ENCODE measurements at regions not wholly inside any gene's neighbourhood (a gene's known extent, or its start where the extent isn't known, plus 50 kb on each side); places are given as distances from the start of the nearest gene placed in this dataset.

- TF ChIP-seq POLR2AphosphoS5 (IDR thresholded peaks at IDR 0.05; ENCODE audit: borderline replicate concordance, low read depth, low read length), result no peak
- TF ChIP-seq EZH2 (IDR thresholded peaks at IDR 0.05), result no peak
- no peak for TF ChIP-seq FOXP2 (optimal IDR thresholded peaks at IDR 0.05; ENCODE audit: control extremely low read depth, extremely low read length, insufficient read depth)
- no peak overlapping the region for H3K27ac ChIP-seq
- DNase-seq (ENCODE audit: low read depth, low spot score), result no peak
- H3K4me3 ChIP-seq, result no peak overlapping the region
- no peaks in the 10 kb centered on the region for H3K9me3 ChIP-seq (ENCODE audit: low read depth, low read length)
- no peak overlapping the region for H3K9ac ChIP-seq (ENCODE audit: insufficient read length)
- H3K36me3 ChIP-seq (ENCODE audit: insufficient read depth, low read length), result no peaks in the 10 kb centered on the region
These were observed 167.4 kb downstream of the TEX36 start for GRCh38 chr10:125515571-125515970.

GRCh38 chr10:125514206-125515162, 168.5 kb downstream of the TEX36 start:
- no peak for TF ChIP-seq EZH2 (IDR thresholded peaks at IDR 0.05)
- TF ChIP-seq FOXP2 (optimal IDR thresholded peaks at IDR 0.05; ENCODE audit: control extremely low read depth, extremely low read length, insufficient read depth), result no peak
- no peak for TF ChIP-seq POLR2AphosphoS5 (IDR thresholded peaks at IDR 0.05; ENCODE audit: borderline replicate concordance, low read depth, low read length)
- Histone ChIP-seq H3K36me3 (ENCODE audit: insufficient read depth, low read length) (no peaks in the 10 kb centered on the region), H3K9ac (ENCODE audit: insufficient read length) (no peak overlapping the region), H3K27ac (no peak overlapping the region), H3K4me3 (no peak overlapping the region), H3K9me3 (ENCODE audit: low read depth, low read length) (no peaks in the 10 kb centered on the region)
- DNase-seq (ENCODE audit: low read depth, low spot score), result no peak

- Histone ChIP-seq H3K27ac (no peak overlapping the region), H3K9me3 (ENCODE audit: low read depth, low read length) (no peaks in the 10 kb centered on the region), H3K36me3 (ENCODE audit: insufficient read depth, low read length) (no peaks in the 10 kb centered on the region), H3K4me3 (no peak overlapping the region), H3K9ac (ENCODE audit: insufficient read length) (no peak overlapping the region)
- DNase-seq (ENCODE audit: low read depth, low spot score), result no peak
- TF ChIP-seq FOXP2 (optimal IDR thresholded peaks at IDR 0.05; ENCODE audit: control extremely low read depth, extremely low read length, insufficient read depth) (no peak), POLR2AphosphoS5 (IDR thresholded peaks at IDR 0.05; ENCODE audit: borderline replicate concordance, low read depth, low read length) (no peak), EZH2 (IDR thresholded peaks at IDR 0.05) (no peak)
These were observed 169.4 kb downstream of the TEX36 start for GRCh38 chr10:125513429-125514182.

GRCh38 chr10:125510998-125511397, 172.0 kb downstream of the TEX36 start:
- Histone ChIP-seq H3K27ac (no peak overlapping the region), H3K4me3 (no peak overlapping the region), H3K36me3 (ENCODE audit: insufficient read depth, low read length) (no peaks in the 10 kb centered on the region), H3K9me3 (ENCODE audit: low read depth, low read length) (no peaks in the 10 kb centered on the region), H3K9ac (ENCODE audit: insufficient read length) (no peak overlapping the region)
- TF ChIP-seq FOXP2 (optimal IDR thresholded peaks at IDR 0.05; ENCODE audit: control extremely low read depth, extremely low read length, insufficient read depth) (no peak), POLR2AphosphoS5 (IDR thresholded peaks at IDR 0.05; ENCODE audit: borderline replicate concordance, low read depth, low read length) (no peak), EZH2 (IDR thresholded peaks at IDR 0.05) (no peak)
- DNase-seq (ENCODE audit: low read depth, low spot score), result no peak

GRCh38 chr10:125505648-125506047, 177.3 kb downstream of the TEX36 start:
- TF ChIP-seq FOXP2 (optimal IDR thresholded peaks at IDR 0.05; ENCODE audit: control extremely low read depth, extremely low read length, insufficient read depth) (no peak), EZH2 (IDR thresholded peaks at IDR 0.05) (no peak)
- Histone ChIP-seq H3K9ac (ENCODE audit: insufficient read length) (no peak overlapping the region), H3K4me3 (no peak overlapping the region), H3K9me3 (ENCODE audit: low read depth, low read length) (no peaks in the 10 kb centered on the region), H3K27ac (no peak overlapping the region), H3K36me3 (ENCODE audit: insufficient read depth, low read length) (no peaks in the 10 kb centered on the region)
- DNase-seq (ENCODE audit: low read depth, low spot score), result no peak

- no peak overlapping the region for H3K9ac ChIP-seq (ENCODE audit: insufficient read length)
- H3K4me3 ChIP-seq, result no peak overlapping the region
- no peak for DNase-seq (ENCODE audit: low read depth, low spot score)
- H3K9me3 ChIP-seq (ENCODE audit: low read depth, low read length), result no peaks in the 10 kb centered on the region
- H3K27ac ChIP-seq, result no peak overlapping the region
- H3K36me3 ChIP-seq (ENCODE audit: insufficient read depth, low read length), result no peaks in the 10 kb centered on the region
- TF ChIP-seq FOXP2 (optimal IDR thresholded peaks at IDR 0.05; ENCODE audit: control extremely low read depth, extremely low read length, insufficient read depth) (no peak), EZH2 (IDR thresholded peaks at IDR 0.05) (no peak), POLR2AphosphoS5 (IDR thresholded peaks at IDR 0.05; ENCODE audit: borderline replicate concordance, low read depth, low read length) (no peak)
These were observed 180.7 kb downstream of the TEX36 start for GRCh38 chr10:125502276-125502675.

- TF ChIP-seq POLR2AphosphoS5 (IDR thresholded peaks at IDR 0.05; ENCODE audit: borderline replicate concordance, low read depth, low read length), result no peak
- TF ChIP-seq EZH2 (IDR thresholded peaks at IDR 0.05), result no peak
- TF ChIP-seq FOXP2 (optimal IDR thresholded peaks at IDR 0.05; ENCODE audit: control extremely low read depth, extremely low read length, insufficient read depth), result no peak
- Histone ChIP-seq H3K4me3 (no peak overlapping the region), H3K9me3 (ENCODE audit: low read depth, low read length) (no peaks in the 10 kb centered on the region), H3K36me3 (ENCODE audit: insufficient read depth, low read length) (no peaks in the 10 kb centered on the region), H3K9ac (ENCODE audit: insufficient read length) (no peak overlapping the region), H3K27ac (no peak overlapping the region)
- no peak for DNase-seq (ENCODE audit: low read depth, low spot score)
These were observed 187.6 kb downstream of the TEX36 start for GRCh38 chr10:125495386-125495785.

GRCh38 chr10:125494651-125495239, 188.2 kb downstream of the TEX36 start:
- H3K9me3 ChIP-seq (ENCODE audit: low read depth, low read length), result no peaks in the 10 kb centered on the region
- H3K4me3 ChIP-seq, result no peak overlapping the region
- TF ChIP-seq EZH2 (IDR thresholded peaks at IDR 0.05) (no peak), POLR2AphosphoS5 (IDR thresholded peaks at IDR 0.05; ENCODE audit: borderline replicate concordance, low read depth, low read length) (no peak), FOXP2 (optimal IDR thresholded peaks at IDR 0.05; ENCODE audit: control extremely low read depth, extremely low read length, insufficient read depth) (no peak)
- H3K27ac ChIP-seq, result no peak overlapping the region
- H3K9ac ChIP-seq (ENCODE audit: insufficient read length), result no peak overlapping the region
- H3K36me3 ChIP-seq (ENCODE audit: insufficient read depth, low read length), result no peaks in the 10 kb centered on the region
- DNase-seq (ENCODE audit: low read depth, low spot score), result no peak

Data from SK-N-MC (cell line).